ENCODE measurements at regions not wholly inside any gene's neighbourhood (a gene's known extent, or its start where the extent isn't known, plus 50 kb on each side); places are given as distances from the start of the nearest gene placed in this dataset.

GRCh38 chr15:35956056-35956455 is 410.1 kb upstream of the DPH6 start:
- TF ChIP-seq CTCF (IDR thresholded peaks at IDR 0.05) = no peak
- no peak for TF ChIP-seq ZFX (IDR thresholded peaks at IDR 0.05; ENCODE audit: borderline replicate concordance)

Data from 22Rv1 (cell line).